NAMALWA (cell line): ENCODE measurements at regions not wholly inside any gene's neighbourhood (a gene's known extent, or its start where the extent isn't known, plus 50 kb on each side); places are given as distances from the start of the nearest gene placed in this dataset.

Experiments used
- DNase-seq: peaks from one replicate; pipeline ENCODE4 v3.0.0-alpha.2; 2015; ENCODE audit warnings: low spot score

DNA sequence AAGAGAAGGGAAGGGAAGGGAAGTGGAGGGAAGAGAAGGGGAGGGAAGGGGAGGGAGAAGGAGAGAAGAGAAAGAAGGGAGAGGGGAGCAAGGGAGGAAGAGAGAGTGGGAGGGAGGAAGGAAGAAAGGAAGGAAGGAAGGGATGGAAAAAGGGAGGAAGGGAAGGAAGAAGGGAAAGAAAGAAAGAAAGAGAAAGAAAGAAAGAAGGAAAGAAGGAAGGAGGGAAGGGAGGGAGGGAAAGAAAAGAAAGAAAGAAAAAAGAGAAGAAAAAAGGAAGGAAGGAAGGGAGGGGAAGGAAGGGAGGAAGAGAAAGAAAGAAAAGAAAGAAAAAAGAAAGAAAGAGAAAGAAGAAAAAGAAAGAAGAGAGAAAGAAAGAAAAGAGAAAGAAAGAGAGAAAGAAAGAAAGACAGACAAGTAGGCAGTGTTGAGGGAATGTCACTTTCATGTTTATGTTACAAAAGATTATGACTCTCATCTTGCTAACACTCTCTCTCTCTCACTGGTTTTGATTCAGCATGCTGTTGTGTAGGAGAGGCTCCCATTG is 58.0 kb upstream of the ZNF804A start:
- DNase-seq, result no peak

- DNase-seq, result no peak
These were observed 56.7 kb upstream of the ZNF804A start for GRCh38 chr2:184541591-184541990.

DNA sequence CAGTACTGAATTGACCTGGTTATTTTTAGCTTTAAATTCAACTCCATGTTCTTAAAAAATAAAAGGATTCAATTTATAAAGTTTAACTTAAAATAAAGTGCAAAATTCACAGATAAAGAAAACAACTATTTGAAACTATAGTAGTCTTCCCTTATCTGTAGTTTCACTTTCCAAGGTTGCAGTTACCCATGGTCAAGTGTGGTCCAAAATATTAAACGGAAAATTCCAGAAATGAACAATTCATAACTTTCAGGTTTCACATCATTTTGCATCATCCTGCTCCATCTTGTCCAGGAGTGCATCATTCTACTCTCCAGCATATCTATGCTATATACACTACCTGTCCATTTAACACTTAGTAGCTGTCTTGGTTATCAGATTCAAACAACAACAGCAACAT is 54.5 kb upstream of the ZNF804A start:
- no peak for DNase-seq
